GM21447 (cell line): ENCODE measurements at regions not wholly inside any gene's neighbourhood (a gene's known extent, or its start where the extent isn't known, plus 50 kb on each side); places are given as distances from the start of the nearest gene placed in this dataset.
"Not testable (repeated sequence)": the region's sequence is repeated elsewhere in the genome, so short reads cannot be mapped to it uniquely, and the experiment has no call there.

Source experiments
- ATAC-seq: cut with Tn5 transposase; IDR thresholded peaks from one replicate; pipeline ENCODE4 v1.9.1; 2021; ENCODE audit not compliant: unreplicated experiment

GRCh38 chr2:87658976-87659375 lies 88.9 kb upstream of the PLGLB2 start:
- not testable (repeated sequence) for ATAC-seq

GRCh38 chr2:87660164-87660563 lies 87.7 kb upstream of the PLGLB2 start:
- not testable (repeated sequence) for ATAC-seq

GRCh38 chr2:87662316-87663290 lies 85.3 kb upstream of the PLGLB2 start:
- ATAC-seq: not testable (repeated sequence)

GRCh38 chr2:87663347-87663746 lies 84.5 kb upstream of the PLGLB2 start:
- ATAC-seq: not testable (repeated sequence)

- ATAC-seq: not testable (repeated sequence)
Measured at GRCh38 chr2:87667027-87667426, 80.9 kb upstream of the PLGLB2 start.

GRCh38 chr2:87668361-87668760 lies 79.5 kb upstream of the PLGLB2 start:
- not testable (repeated sequence) for ATAC-seq

GRCh38 chr2:87669633-87670231 lies 78.2 kb upstream of the PLGLB2 start:
- not testable (repeated sequence) for ATAC-seq

- ATAC-seq: not testable (repeated sequence)
Measured at GRCh38 chr2:87672404-87672803, 75.5 kb upstream of the PLGLB2 start.

- ATAC-seq: not testable (repeated sequence)
Measured at GRCh38 chr2:87674729-87675128, 73.2 kb upstream of the PLGLB2 start.

- not testable (repeated sequence) for ATAC-seq
Measured at GRCh38 chr2:87675487-87675886, 72.4 kb upstream of the PLGLB2 start.

GRCh38 chr2:87677421-87677923 lies 70.4 kb upstream of the PLGLB2 start:
- ATAC-seq: not testable (repeated sequence)

- ATAC-seq: not testable (repeated sequence)
Measured at GRCh38 chr2:87678742-87679173, 69.1 kb upstream of the PLGLB2 start.

- ATAC-seq: not testable (repeated sequence)
Measured at GRCh38 chr2:87679950-87680349, 67.9 kb upstream of the PLGLB2 start.

- ATAC-seq: not testable (repeated sequence)
Measured at GRCh38 chr2:87680691-87681090, 67.2 kb upstream of the PLGLB2 start.

- ATAC-seq: not testable (repeated sequence)
Measured at GRCh38 chr2:87683451-87683850, 64.4 kb upstream of the PLGLB2 start.

- not testable (repeated sequence) for ATAC-seq
Measured at GRCh38 chr2:87683961-87684360, 63.9 kb upstream of the PLGLB2 start.

- ATAC-seq: not testable (repeated sequence)
Measured at GRCh38 chr2:87685558-87685957, 62.3 kb upstream of the PLGLB2 start.

GRCh38 chr2:87686873-87687549 lies 60.9 kb upstream of the PLGLB2 start:
- ATAC-seq: not testable (repeated sequence)

- ATAC-seq: not testable (repeated sequence)
Measured at GRCh38 chr2:87687550-87688270, 60.2 kb upstream of the PLGLB2 start.

GRCh38 chr2:87691899-87692592 lies 55.8 kb upstream of the PLGLB2 start:
- not testable (repeated sequence) for ATAC-seq
